ENCODE measurements at regions not wholly inside any gene's neighbourhood (a gene's known extent, or its start where the extent isn't known, plus 50 kb on each side); places are given as distances from the start of the nearest gene placed in this dataset.
"Not testable (repeated sequence)": the region's sequence is repeated elsewhere in the genome, so short reads cannot be mapped to it uniquely, and the experiment has no call there.

DNA sequence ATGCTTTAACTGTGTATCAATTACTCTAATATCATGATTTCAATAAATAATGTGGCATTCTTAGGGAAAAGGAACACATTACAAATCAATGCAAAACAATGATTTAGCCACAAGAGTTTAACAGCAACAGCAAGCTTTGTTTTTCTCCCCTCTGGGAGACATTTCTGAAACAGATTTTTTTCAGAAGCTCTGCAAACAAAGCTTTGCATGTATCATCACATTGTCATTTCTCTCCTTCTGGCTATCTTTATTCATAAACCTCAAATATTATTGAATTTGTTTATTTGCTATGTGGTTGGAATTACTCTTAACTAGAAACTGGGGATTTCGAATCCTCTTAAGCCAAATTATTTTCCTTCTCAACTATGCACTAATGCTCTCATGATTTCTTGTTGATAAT is 278.4 kb upstream of the ATXN7L3B start:
- DNase-seq (ENCODE audit: low read depth): no peak
- TF ChIP-seq, protein P1, sequence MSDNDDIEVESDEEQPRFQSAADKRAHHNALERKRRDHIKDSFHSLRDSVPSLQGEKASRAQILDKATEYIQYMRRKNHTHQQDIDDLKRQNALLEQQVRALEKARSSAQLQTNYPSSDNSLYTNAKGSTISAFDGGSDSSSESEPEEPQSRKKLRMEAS (IDR thresholded peaks at IDR 0.05; ENCODE audit: low read depth, low read length): no peak
- TF ChIP-seq POLR2A (IDR thresholded peaks at IDR 0.05; ENCODE audit: extremely low read depth, insufficient read length) (no peak), MYC (IDR thresholded peaks at IDR 0.05; ENCODE audit: low read depth, low read length) (no peak)
- TF ChIP-seq, protein P2, sequence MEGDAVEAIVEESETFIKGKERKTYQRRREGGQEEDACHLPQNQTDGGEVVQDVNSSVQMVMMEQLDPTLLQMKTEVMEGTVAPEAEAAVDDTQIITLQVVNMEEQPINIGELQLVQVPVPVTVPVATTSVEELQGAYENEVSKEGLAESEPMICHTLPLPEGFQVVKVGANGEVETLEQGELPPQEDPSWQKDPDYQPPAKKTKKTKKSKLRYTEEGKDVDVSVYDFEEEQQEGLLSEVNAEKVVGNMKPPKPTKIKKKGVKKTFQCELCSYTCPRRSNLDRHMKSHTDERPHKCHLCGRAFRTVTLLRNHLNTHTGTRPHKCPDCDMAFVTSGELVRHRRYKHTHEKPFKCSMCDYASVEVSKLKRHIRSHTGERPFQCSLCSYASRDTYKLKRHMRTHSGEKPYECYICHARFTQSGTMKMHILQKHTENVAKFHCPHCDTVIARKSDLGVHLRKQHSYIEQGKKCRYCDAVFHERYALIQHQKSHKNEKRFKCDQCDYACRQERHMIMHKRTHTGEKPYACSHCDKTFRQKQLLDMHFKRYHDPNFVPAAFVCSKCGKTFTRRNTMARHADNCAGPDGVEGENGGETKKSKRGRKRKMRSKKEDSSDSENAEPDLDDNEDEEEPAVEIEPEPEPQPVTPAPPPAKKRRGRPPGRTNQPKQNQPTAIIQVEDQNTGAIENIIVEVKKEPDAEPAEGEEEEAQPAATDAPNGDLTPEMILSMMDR (IDR thresholded peaks at IDR 0.05; ENCODE audit: low read depth, low read length): no peak
- no peak overlapping the region for H3K4me3 ChIP-seq (ENCODE audit: low read depth, low read length)

DNA sequence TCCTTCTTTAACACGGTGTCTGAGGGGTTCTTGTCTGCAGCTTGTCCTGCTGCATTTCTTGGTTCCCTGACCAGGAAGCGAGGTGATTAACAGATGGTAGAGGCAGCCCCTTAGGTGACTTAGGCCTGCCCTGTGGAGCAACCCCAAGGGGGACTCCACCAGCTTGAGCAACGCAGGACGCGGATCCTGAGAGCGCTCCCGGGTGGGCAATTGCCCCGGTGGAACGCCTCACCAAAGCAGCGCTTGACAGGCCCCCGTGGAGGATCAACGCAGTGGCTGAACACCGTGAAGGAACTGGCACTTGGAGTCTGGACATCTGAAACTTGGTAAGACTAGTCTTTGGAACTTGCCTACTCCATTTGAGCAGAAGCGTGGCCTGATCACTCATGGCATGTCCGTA is 272.9 kb upstream of the ATXN7L3B start:
- TF ChIP-seq, protein P2 (IDR thresholded peaks at IDR 0.05; ENCODE audit: low read depth, low read length): no peak
- TF ChIP-seq, protein P1 (IDR thresholded peaks at IDR 0.05; ENCODE audit: low read depth, low read length): no peak
- TF ChIP-seq POLR2A (IDR thresholded peaks at IDR 0.05; ENCODE audit: extremely low read depth, insufficient read length): no peak
- no peak for TF ChIP-seq MYC (IDR thresholded peaks at IDR 0.05; ENCODE audit: low read depth, low read length)
- no peak for DNase-seq (ENCODE audit: low read depth)
- H3K4me3 ChIP-seq (ENCODE audit: low read depth, low read length): no peak overlapping the region

- DNase-seq (ENCODE audit: low read depth); H3K4me3 ChIP-seq (ENCODE audit: low read depth, low read length): not testable (repeated sequence)
Observed at GRCh38 chr12:74269355-74269754, 268.3 kb upstream of the ATXN7L3B start.

GRCh38 chr12:74280156-74280655 is 257.4 kb upstream of the ATXN7L3B start:
- no peak overlapping the region for H3K4me3 ChIP-seq (ENCODE audit: low read depth, low read length)
- TF ChIP-seq, protein P2 (IDR thresholded peaks at IDR 0.05; ENCODE audit: low read depth, low read length): no peak
- TF ChIP-seq, protein P1 (IDR thresholded peaks at IDR 0.05; ENCODE audit: low read depth, low read length): no peak

GRCh38 chr12:74281401-74282180 is 256.0 kb upstream of the ATXN7L3B start:
- DNase-seq (ENCODE audit: low read depth); H3K4me3 ChIP-seq (ENCODE audit: low read depth, low read length): not testable (repeated sequence)

More at GRCh38 chr12:74280156-74280655, 257.4 kb upstream of the ATXN7L3B start:
- no peak for DNase-seq (ENCODE audit: low read depth)

DNA sequence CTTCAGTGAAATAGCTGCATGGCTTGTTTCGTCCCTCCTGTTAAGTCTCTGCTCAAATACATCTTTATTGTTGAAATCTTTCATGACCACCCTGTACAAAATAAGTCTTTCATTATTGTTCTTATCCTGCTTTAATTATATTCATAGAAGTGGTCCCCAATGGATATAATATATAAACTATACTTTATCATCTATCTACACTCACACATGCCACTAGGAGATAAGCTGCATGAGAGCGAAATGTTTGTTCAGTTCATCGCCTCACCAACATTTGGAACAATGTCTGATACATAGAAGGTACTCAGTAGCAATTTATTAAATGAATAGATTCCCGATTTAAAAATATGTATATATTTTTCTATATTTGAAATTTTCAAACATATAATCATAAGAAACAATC is 254.0 kb upstream of the ATXN7L3B start:
- DNase-seq (ENCODE audit: low read depth): no peak
- H3K4me3 ChIP-seq (ENCODE audit: low read depth, low read length): no peak overlapping the region
- TF ChIP-seq MYC (IDR thresholded peaks at IDR 0.05; ENCODE audit: low read depth, low read length) (no peak), POLR2A (IDR thresholded peaks at IDR 0.05; ENCODE audit: extremely low read depth, insufficient read length) (no peak)
- TF ChIP-seq, protein P2 (IDR thresholded peaks at IDR 0.05; ENCODE audit: low read depth, low read length): no peak
- TF ChIP-seq, protein P1 (IDR thresholded peaks at IDR 0.05; ENCODE audit: low read depth, low read length): no peak

GRCh38 chr12:74285773-74286172 is 251.9 kb upstream of the ATXN7L3B start:
- no peak for DNase-seq (ENCODE audit: low read depth)
- H3K4me3 ChIP-seq (ENCODE audit: low read depth, low read length): no peak overlapping the region
- TF ChIP-seq, protein P2 (IDR thresholded peaks at IDR 0.05; ENCODE audit: low read depth, low read length): no peak
- TF ChIP-seq MYC (IDR thresholded peaks at IDR 0.05; ENCODE audit: low read depth, low read length) (no peak), POLR2A (IDR thresholded peaks at IDR 0.05; ENCODE audit: extremely low read depth, insufficient read length) (no peak)
- TF ChIP-seq, protein P1 (IDR thresholded peaks at IDR 0.05; ENCODE audit: low read depth, low read length): no peak
